ENCODE measurements at regions not wholly inside any gene's neighbourhood (a gene's known extent, or its start where the extent isn't known, plus 50 kb on each side); places are given as distances from the start of the nearest gene placed in this dataset.
A peak's percentile ranks its signal among the peaks of the same experiment; 100 is the strongest.

DNA sequence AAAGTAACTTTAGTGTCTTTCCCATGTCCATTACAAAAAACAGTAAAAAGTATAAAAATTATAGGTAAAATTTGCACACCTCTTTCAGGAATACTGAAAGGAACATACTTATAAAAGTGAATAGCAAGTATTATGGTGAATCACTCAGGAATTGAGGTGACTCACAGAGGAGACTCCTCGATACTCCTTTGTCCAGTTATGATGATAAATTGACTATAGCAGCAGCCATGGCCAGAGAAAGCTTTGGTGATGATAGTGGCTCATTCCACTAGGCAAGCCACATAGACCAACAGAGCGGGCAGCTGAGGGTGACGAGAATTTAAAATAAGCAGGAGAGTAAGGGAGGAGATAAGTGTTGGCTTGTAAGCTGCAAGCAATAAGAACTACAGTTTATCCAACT lies 1231.1 kb upstream of the CELF2 start:
- Histone ChIP-seq H3K4me3 (ENCODE audit: low read depth in 1 of 3, low read length in 3 of 3) (no peak overlapping the region), H3K36me3 (ENCODE audit: control insufficient read depth in 3 of 3, insufficient read depth in 2 of 3, low read depth in 1 of 3, low read length in 3 of 3) (no peaks in the 10 kb centered on the region), H3K27ac (ENCODE audit: low read depth in 1 of 3, low read length in 2 of 3) (no peak overlapping the region), H3K4me1 (ENCODE audit: control insufficient read depth in 3 of 3, insufficient read depth in 2 of 3, low read depth in 1 of 3, low read length in 2 of 3) (no peaks in the 10 kb centered on the region), H3K9me3 (ENCODE audit: control insufficient read depth in 2 of 2, insufficient read depth in 1 of 2, low read depth in 1 of 2, low read length in 1 of 2) (no peaks in the 10 kb centered on the region), H3K27me3 (ENCODE audit: control insufficient read depth in 3 of 3, insufficient read depth in 3 of 3, low read length in 3 of 3) (no peaks in the 10 kb centered on the region)
- WGBS, 3 donors: 76 to 92% (median 91%) methylated on average over 3 of the region's 3 CpGs
- DNase-seq (no peak), FAIRE-seq (no peak)

GRCh38 chr10:9789996-9790395 lies 1227.7 kb upstream of the CELF2 start:
- FAIRE-seq (no peak), DNase-seq (no peak)
- no peaks in the 10 kb centered on the region for H3K4me1 ChIP-seq (ENCODE audit: control insufficient read depth in 3 of 3, insufficient read depth in 2 of 3, low read depth in 1 of 3, low read length in 2 of 3)
- no peaks in the 10 kb centered on the region for H3K9me3 ChIP-seq (ENCODE audit: control insufficient read depth in 2 of 2, insufficient read depth in 1 of 2, low read depth in 1 of 2, low read length in 1 of 2)
- H3K36me3 ChIP-seq (ENCODE audit: control insufficient read depth in 3 of 3, insufficient read depth in 2 of 3, low read depth in 1 of 3, low read length in 3 of 3): no peaks in the 10 kb centered on the region
- WGBS, 3 donors: 64 to 77% (median 76%) methylated on average over 5 of the region's 5 CpGs
- no peak overlapping the region for H3K27ac ChIP-seq (ENCODE audit: low read depth in 1 of 3, low read length in 2 of 3)
- H3K27me3 ChIP-seq (ENCODE audit: control insufficient read depth in 3 of 3, insufficient read depth in 3 of 3, low read length in 3 of 3): no peaks in the 10 kb centered on the region
- H3K4me3 ChIP-seq (ENCODE audit: low read depth in 1 of 3, low read length in 3 of 3): no peak overlapping the region

DNA sequence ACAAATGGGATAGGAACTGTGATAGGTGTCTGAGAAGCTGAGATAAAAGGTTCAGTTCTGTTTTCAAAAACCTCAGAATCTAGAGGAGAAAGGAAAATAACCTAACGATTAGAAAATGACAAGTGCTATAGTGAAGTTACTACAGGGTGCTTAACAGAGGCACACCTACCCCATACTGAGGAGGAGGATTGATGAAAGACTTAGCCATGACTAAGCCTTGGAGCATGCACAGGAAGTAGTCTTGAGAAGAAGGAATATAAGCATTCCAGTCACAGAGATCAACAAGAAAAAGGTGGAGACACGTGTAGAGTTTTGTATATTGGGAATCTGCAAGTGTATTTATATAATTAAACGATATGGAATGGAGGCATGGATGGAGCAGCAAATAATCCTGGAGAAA lies 1225.5 kb upstream of the CELF2 start:
- no peak for FAIRE-seq
- WGBS, 3 donors: 61 to 77% (median 72%) methylated on average over 3 of the region's 3 CpGs
- Histone ChIP-seq H3K4me1 (ENCODE audit: control insufficient read depth in 3 of 3, insufficient read depth in 2 of 3, low read depth in 1 of 3, low read length in 2 of 3) (no peaks in the 10 kb centered on the region), H3K27me3 (ENCODE audit: control insufficient read depth in 3 of 3, insufficient read depth in 3 of 3, low read length in 3 of 3) (no peaks in the 10 kb centered on the region), H3K9me3 (ENCODE audit: control insufficient read depth in 2 of 2, insufficient read depth in 1 of 2, low read depth in 1 of 2, low read length in 1 of 2) (no peaks in the 10 kb centered on the region), H3K36me3 (ENCODE audit: control insufficient read depth in 3 of 3, insufficient read depth in 2 of 3, low read depth in 1 of 3, low read length in 3 of 3) (no peaks in the 10 kb centered on the region), H3K4me3 (ENCODE audit: low read depth in 1 of 3, low read length in 3 of 3) (no peak overlapping the region), H3K27ac (ENCODE audit: low read depth in 1 of 3, low read length in 2 of 3) (no peak overlapping the region)
- no peak for DNase-seq

- 65 to 76% (median 71%) methylated on average over 3 of the region's 3 CpGs for WGBS, 3 donors
- no peaks in the 10 kb centered on the region for H3K9me3 ChIP-seq (ENCODE audit: control insufficient read depth in 2 of 2, insufficient read depth in 1 of 2, low read depth in 1 of 2, low read length in 1 of 2)
- H3K36me3 ChIP-seq (ENCODE audit: control insufficient read depth in 3 of 3, insufficient read depth in 2 of 3, low read depth in 1 of 3, low read length in 3 of 3): no peaks in the 10 kb centered on the region
- H3K27ac ChIP-seq (ENCODE audit: low read depth in 1 of 3, low read length in 2 of 3): no peak overlapping the region
- FAIRE-seq (no peak), DNase-seq (no peak)
- no peaks in the 10 kb centered on the region for H3K27me3 ChIP-seq (ENCODE audit: control insufficient read depth in 3 of 3, insufficient read depth in 3 of 3, low read length in 3 of 3)
- H3K4me1 ChIP-seq (ENCODE audit: control insufficient read depth in 3 of 3, insufficient read depth in 2 of 3, low read depth in 1 of 3, low read length in 2 of 3): no peaks in the 10 kb centered on the region
- H3K4me3 ChIP-seq (ENCODE audit: low read depth in 1 of 3, low read length in 3 of 3): no peak overlapping the region
Measured at GRCh38 chr10:9796564-9796963, 1221.1 kb upstream of the CELF2 start.

DNA sequence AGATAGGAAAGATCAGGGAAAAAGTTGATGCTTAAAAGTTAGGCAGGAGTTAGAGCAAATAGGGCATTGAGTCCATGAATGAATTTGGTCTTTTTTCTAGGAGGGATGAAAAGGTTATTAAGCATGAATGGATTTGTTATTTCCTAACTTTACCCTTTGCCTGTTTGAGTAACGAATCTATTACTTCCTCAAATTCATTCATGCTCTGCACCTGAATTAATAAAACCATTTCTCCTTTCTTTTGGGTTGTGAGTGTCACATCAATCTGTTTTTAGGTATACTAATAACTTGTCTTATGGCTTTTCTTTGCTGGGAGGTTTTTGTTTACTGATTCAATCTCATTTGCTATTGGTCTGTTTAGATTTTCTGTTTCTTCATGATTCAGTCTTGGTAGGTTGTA lies 1217.7 kb upstream of the CELF2 start:
- Histone ChIP-seq H3K4me1 (ENCODE audit: control insufficient read depth in 3 of 3, insufficient read depth in 2 of 3, low read depth in 1 of 3, low read length in 2 of 3) (no peaks in the 10 kb centered on the region), H3K4me3 (ENCODE audit: low read depth in 1 of 3, low read length in 3 of 3) (no peak overlapping the region), H3K27me3 (ENCODE audit: control insufficient read depth in 3 of 3, insufficient read depth in 3 of 3, low read length in 3 of 3) (no peaks in the 10 kb centered on the region), H3K36me3 (ENCODE audit: control insufficient read depth in 3 of 3, insufficient read depth in 2 of 3, low read depth in 1 of 3, low read length in 3 of 3) (no peaks in the 10 kb centered on the region), H3K27ac (ENCODE audit: low read depth in 1 of 3, low read length in 2 of 3) (no peak overlapping the region), H3K9me3 (ENCODE audit: control insufficient read depth in 2 of 2, insufficient read depth in 1 of 2, low read depth in 1 of 2, low read length in 1 of 2) (no peaks in the 10 kb centered on the region)
- FAIRE-seq (no peak), DNase-seq (no peak)
- 41 to 57% (median 54%) methylated on average over 1 of the region's 1 CpG for WGBS, 3 donors

GRCh38 chr10:9800571-9800970 lies 1217.1 kb upstream of the CELF2 start:
- DNase-seq (no peak), FAIRE-seq (peak; percentile 57)
- WGBS, 3 donors: 67 to 79% (median 71%) methylated on average over 2 of the region's 2 CpGs
- H3K4me3 ChIP-seq (ENCODE audit: low read depth in 1 of 3, low read length in 3 of 3): no peak overlapping the region
- H3K4me1 ChIP-seq (ENCODE audit: control insufficient read depth in 3 of 3, insufficient read depth in 2 of 3, low read depth in 1 of 3, low read length in 2 of 3): peaks cover 0 to 3% (median 0%) of the 10 kb centered on the region in 3 donors
- no peaks in the 10 kb centered on the region for H3K27me3 ChIP-seq (ENCODE audit: control insufficient read depth in 3 of 3, insufficient read depth in 3 of 3, low read length in 3 of 3)
- H3K9me3 ChIP-seq (ENCODE audit: control insufficient read depth in 2 of 2, insufficient read depth in 1 of 2, low read depth in 1 of 2, low read length in 1 of 2): no peaks in the 10 kb centered on the region
- H3K27ac ChIP-seq (ENCODE audit: low read depth in 1 of 3, low read length in 2 of 3): no peak overlapping the region
- no peaks in the 10 kb centered on the region for H3K36me3 ChIP-seq (ENCODE audit: control insufficient read depth in 3 of 3, insufficient read depth in 2 of 3, low read depth in 1 of 3, low read length in 3 of 3)

GRCh38 chr10:9807846-9808245 lies 1209.8 kb upstream of the CELF2 start:
- WGBS, 3 donors: 28 to 59% (median 43%) methylated on average over 4 of the region's 4 CpGs
- Histone ChIP-seq H3K27me3 (ENCODE audit: control insufficient read depth in 3 of 3, insufficient read depth in 3 of 3, low read length in 3 of 3) (no peaks in the 10 kb centered on the region), H3K4me3 (ENCODE audit: low read depth in 1 of 3, low read length in 3 of 3) (no peak overlapping the region), H3K4me1 (ENCODE audit: control insufficient read depth in 3 of 3, insufficient read depth in 2 of 3, low read depth in 1 of 3, low read length in 2 of 3) (peaks cover 0 to 3% (median 0%) of the 10 kb centered on the region in 3 donors), H3K9me3 (ENCODE audit: control insufficient read depth in 2 of 2, insufficient read depth in 1 of 2, low read depth in 1 of 2, low read length in 1 of 2) (no peaks in the 10 kb centered on the region), H3K27ac (ENCODE audit: low read depth in 1 of 3, low read length in 2 of 3) (no peak overlapping the region), H3K36me3 (ENCODE audit: control insufficient read depth in 3 of 3, insufficient read depth in 2 of 3, low read depth in 1 of 3, low read length in 3 of 3) (no peaks in the 10 kb centered on the region)
- DNase-seq: no peak
- FAIRE-seq: no peak

DNA sequence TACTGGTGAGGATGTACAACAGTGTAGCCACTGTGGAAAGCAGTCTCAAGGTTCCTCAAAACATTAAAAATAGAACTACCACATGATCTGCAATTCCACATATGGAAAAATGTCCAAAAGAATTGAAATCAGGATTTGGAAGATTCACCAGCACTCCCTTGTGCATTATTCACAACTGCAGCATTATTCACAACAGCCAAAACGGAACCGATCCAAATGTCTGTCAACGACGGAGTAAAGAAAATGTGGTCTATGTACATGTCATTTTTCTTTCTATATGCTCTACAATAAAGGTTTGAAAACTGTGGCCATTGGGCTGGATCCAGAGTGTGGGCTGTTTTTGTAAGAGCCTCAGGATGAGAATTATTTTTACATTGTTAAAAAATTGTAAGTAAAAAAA lies 1206.1 kb upstream of the CELF2 start:
- H3K36me3 ChIP-seq (ENCODE audit: control insufficient read depth in 3 of 3, insufficient read depth in 2 of 3, low read depth in 1 of 3, low read length in 3 of 3): no peaks in the 10 kb centered on the region
- no peaks in the 10 kb centered on the region for H3K4me1 ChIP-seq (ENCODE audit: control insufficient read depth in 3 of 3, insufficient read depth in 2 of 3, low read depth in 1 of 3, low read length in 2 of 3)
- no peak overlapping the region for H3K4me3 ChIP-seq (ENCODE audit: low read depth in 1 of 3, low read length in 3 of 3)
- 86 to 94% (median 92%) methylated on average over 4 of the region's 4 CpGs for WGBS, 3 donors
- DNase-seq (no peak), FAIRE-seq (no peak)
- no peak overlapping the region for H3K27ac ChIP-seq (ENCODE audit: low read depth in 1 of 3, low read length in 2 of 3)
- no peaks in the 10 kb centered on the region for H3K27me3 ChIP-seq (ENCODE audit: control insufficient read depth in 3 of 3, insufficient read depth in 3 of 3, low read length in 3 of 3)
- no peaks in the 10 kb centered on the region for H3K9me3 ChIP-seq (ENCODE audit: control insufficient read depth in 2 of 2, insufficient read depth in 1 of 2, low read depth in 1 of 2, low read length in 1 of 2)

DNA sequence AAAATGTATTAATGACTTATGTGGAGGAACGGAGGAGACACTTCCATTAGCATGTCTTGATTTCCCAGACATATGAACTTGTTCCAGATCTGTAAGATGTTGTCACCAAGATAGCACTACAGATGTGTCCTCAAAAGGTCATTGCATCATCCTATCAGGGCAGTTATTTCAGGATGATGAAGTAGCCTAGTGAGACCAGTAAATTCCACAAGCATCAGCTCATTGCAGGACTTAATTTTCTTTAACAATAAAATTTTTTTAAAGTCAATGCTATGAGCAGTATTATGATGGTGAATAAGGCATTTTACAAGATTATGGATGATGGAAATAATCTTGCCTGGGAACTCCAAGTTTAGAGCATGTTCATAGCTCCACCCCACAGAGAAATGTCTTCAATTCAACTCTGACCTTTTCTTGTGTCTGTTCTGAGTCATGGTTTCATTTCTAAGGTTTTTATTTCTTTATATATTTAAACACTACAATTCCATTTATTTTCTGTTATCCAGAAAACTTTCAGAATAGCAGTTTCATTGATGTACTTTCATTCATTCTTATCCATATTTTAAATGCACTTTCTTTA lies 1203.3 kb upstream of the CELF2 start:
- H3K4me3 ChIP-seq (ENCODE audit: low read depth in 1 of 3, low read length in 3 of 3): no peak overlapping the region
- peaks cover 0 to 2% (median 0%) of the 10 kb centered on the region in 3 donors for H3K4me1 ChIP-seq (ENCODE audit: control insufficient read depth in 3 of 3, insufficient read depth in 2 of 3, low read depth in 1 of 3, low read length in 2 of 3)
- 80 to 88% (median 84%) methylated on average over 1 of the region's 1 CpG for WGBS, 3 donors
- FAIRE-seq (no peak), DNase-seq (no peak)
- H3K9me3 ChIP-seq (ENCODE audit: control insufficient read depth in 2 of 2, insufficient read depth in 1 of 2, low read depth in 1 of 2, low read length in 1 of 2): peaks cover 0 to 7% of the 10 kb centered on the region in 2 donors
- no peaks in the 10 kb centered on the region for H3K36me3 ChIP-seq (ENCODE audit: control insufficient read depth in 3 of 3, insufficient read depth in 2 of 3, low read depth in 1 of 3, low read length in 3 of 3)
- H3K27ac ChIP-seq (ENCODE audit: low read depth in 1 of 3, low read length in 2 of 3): no peak overlapping the region
- no peaks in the 10 kb centered on the region for H3K27me3 ChIP-seq (ENCODE audit: control insufficient read depth in 3 of 3, insufficient read depth in 3 of 3, low read length in 3 of 3)

Measured in small intestine (tissue), 7 donors.